Ovary (tissue), 7 donors: ENCODE measurements at regions not wholly inside any gene's neighbourhood (a gene's known extent, or its start where the extent isn't known, plus 50 kb on each side); places are given as distances from the start of the nearest gene placed in this dataset.

Experiments
- DNase-seq, 5 donors: peaks; one replicate each; pipeline ENCODE4 v3.0.0-alpha.2; 2019 to 2020
- H3K27ac ChIP-seq, 2 donors: fragments of 200-600 bp; one replicate each; pipeline versions ENCODE4 v1.5.1 to v1.8.0; 2019 to 2022
- H3K27me3 ChIP-seq: fragments of 200-600 bp; one replicate; pipeline ENCODE4 v1.8.0; 2022
- H3K36me3 ChIP-seq: fragments of 200-600 bp; sonication (generic); one replicate; pipeline ENCODE4 v1.5.1; 2019
- H3K4me1 ChIP-seq: one replicate; pipeline ENCODE4 v1.8.1; 2013; ENCODE audit warnings: mild to moderate bottlenecking, moderate library complexity; ENCODE audit not compliant: insufficient read depth
- H3K4me3 ChIP-seq: fragments of 200-600 bp; sonication (generic); one replicate; pipeline ENCODE4 v1.5.1; 2017
- H3K9me3 ChIP-seq, 2 donors: fragments of 200-600 bp in 1 of 2; sonication (generic) in 1 of 2; one replicate each; pipeline versions ENCODE4 v1.5.1 to v1.8.1; 2013 to 2019; ENCODE audit warnings: mild to moderate bottlenecking in 1 of 2, moderate library complexity in 1 of 2
- EP300 ChIP-seq: sonication (generic); formaldehyde crosslinking; IDR thresholded peaks from one replicate; pipeline ENCODE4 v1.6.1; 2017; ENCODE audit warnings: antibody characterized with exemption
- POLR2A ChIP-seq: fragments of 450-650 bp; IDR thresholded peaks from one replicate; pipeline ENCODE4 v1.6.1; 2017; ENCODE audit warnings: antibody characterized with exemption, mild to moderate bottlenecking, moderate library complexity
- WGBS, 3 donors: extraction: QIAGEN DNeasy Blood & Tissue Kit in 1 of 3; methylation state at CpG; one replicate each; pipeline versions ENCODE4 v1.1.5 to v1.1.7; 2013 to 2017; 5-methylcytosine and 5-hydroxymethylcytosine counted together
- intact Hi-C, 4 donors: fragments of 100-400 bp; cut with DNase I; formaldehyde crosslinking; loops; one replicate each; pipeline versions ENCODE4 v1.11.0 to v1.15.1; 2022 to 2023
- TF ChIP-seq, protein P1 (sequence below), 3 donors: fragments of 450-650 bp in 2 of 3; fragments of 200-600 bp in 1 of 3; IDR thresholded peaks; one replicate each; pipeline versions ENCODE4 v1.5.1 to v1.8.0; 2016 to 2022; ENCODE audit warnings: antibody characterized with exemption in 3 of 3, mild to moderate bottlenecking in 1 of 3
- donor health status: DM: no; HTN: no; CAD: no; lungs with moderate emphysema.
- donor health status: DM: no; HTN: no; CAD: no.
- donor health status: Bipolar disorder and iron deficiency.
- donor health status: DM: no; HTN: no; CAD: no.
- donor health status: DM: yes; HTN: yes; CAD: no.

DNA sequence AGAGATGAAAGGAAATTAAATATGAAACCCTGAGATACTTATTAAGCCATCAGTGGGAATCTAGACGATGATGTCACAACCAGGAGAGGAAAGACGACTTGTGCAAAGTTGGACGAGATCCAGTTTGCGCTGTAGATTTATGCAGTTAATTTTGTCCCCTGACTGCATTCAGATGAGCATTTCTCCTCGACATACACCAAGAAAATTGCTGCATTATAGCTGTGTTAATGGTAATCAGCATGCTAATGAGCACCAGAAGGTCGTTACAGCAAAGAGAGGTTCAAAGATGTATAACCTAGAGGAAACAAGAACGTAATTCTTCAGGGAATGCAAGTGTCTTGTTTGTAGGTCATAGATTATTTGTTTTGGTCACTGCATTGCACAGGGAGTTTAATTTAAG lies 371.7 kb downstream of the RBM26 start:
- Histone ChIP-seq H3K4me1 (no peaks in the 10 kb centered on the region), H3K4me3 (no peak overlapping the region), H3K36me3 (no peaks in the 10 kb centered on the region), H3K27me3 (no peaks in the 10 kb centered on the region), H3K27ac (no peak overlapping the region), H3K9me3 (no peaks in the 10 kb centered on the region)
- intact Hi-C loops: no loop called here
- TF ChIP-seq EP300 (no peak), POLR2A (no peak)
- TF ChIP-seq, protein P1, sequence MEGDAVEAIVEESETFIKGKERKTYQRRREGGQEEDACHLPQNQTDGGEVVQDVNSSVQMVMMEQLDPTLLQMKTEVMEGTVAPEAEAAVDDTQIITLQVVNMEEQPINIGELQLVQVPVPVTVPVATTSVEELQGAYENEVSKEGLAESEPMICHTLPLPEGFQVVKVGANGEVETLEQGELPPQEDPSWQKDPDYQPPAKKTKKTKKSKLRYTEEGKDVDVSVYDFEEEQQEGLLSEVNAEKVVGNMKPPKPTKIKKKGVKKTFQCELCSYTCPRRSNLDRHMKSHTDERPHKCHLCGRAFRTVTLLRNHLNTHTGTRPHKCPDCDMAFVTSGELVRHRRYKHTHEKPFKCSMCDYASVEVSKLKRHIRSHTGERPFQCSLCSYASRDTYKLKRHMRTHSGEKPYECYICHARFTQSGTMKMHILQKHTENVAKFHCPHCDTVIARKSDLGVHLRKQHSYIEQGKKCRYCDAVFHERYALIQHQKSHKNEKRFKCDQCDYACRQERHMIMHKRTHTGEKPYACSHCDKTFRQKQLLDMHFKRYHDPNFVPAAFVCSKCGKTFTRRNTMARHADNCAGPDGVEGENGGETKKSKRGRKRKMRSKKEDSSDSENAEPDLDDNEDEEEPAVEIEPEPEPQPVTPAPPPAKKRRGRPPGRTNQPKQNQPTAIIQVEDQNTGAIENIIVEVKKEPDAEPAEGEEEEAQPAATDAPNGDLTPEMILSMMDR (IDR thresholded peaks at IDR 0.05): no peak
- no peak for DNase-seq
- WGBS, 3 donors: 32 to 43% (median 36%) methylated on average over 7 of the region's 7 CpGs

DNA sequence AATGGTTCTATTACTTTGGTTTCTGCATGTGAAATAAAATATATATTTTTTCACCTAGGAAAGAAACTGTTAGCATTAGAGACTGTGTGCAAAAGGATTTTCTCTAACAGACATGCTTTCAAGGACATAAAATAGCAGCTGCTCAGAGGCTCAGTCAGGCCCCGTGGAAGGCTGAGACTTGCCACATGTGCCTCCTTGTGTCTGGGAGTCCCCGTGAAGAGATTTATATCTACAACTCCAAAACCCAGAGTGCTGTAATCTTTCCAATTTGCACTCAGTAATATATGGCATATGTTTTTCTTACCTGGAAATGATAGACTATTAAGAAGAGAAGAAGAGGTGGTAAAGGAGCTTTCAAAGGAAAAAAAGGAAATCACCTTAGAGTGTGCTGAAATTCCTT lies 371.6 kb upstream of the OBI1 start:
- no peaks in the 10 kb centered on the region for H3K36me3 ChIP-seq

DNA sequence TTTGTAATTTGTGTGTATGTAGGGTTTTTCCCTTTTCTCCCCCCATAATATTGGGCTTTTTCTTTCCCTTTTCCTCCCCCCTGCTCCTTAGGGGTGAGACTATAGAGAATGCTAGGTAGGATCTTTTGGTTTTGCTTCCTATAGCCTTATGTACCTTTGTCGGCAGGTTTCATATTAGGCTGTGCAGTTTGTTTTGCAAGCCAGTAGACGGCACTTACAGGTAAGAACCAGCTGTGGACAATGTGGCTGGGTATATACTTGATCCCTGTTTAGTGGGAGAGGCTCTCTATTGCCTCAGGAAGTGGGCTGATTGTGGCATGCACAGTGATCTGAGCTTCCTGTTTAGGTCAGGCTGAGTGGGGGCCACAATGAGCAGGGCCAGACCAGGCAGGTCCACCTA lies 359.2 kb upstream of the OBI1 start:
- Histone ChIP-seq H3K27me3 (no peaks in the 10 kb centered on the region), H3K4me3 (no peak overlapping the region), H3K36me3 (no peaks in the 10 kb centered on the region), H3K4me1 (no peaks in the 10 kb centered on the region), H3K27ac (no peak overlapping the region), H3K9me3 (no peaks in the 10 kb centered on the region)
- TF ChIP-seq, protein P1 (IDR thresholded peaks at IDR 0.05): no peak
- TF ChIP-seq EP300: no peak
- TF ChIP-seq POLR2A: no peak
- 0 to 52% (median 47%) methylated on average over 2 of the region's 2 CpGs for WGBS, 3 donors
- no peak for DNase-seq
- intact Hi-C loops: no loop called here

More for the DNA sequence above, 371.6 kb upstream of the OBI1 start:
- Histone ChIP-seq H3K9me3 (no peaks in the 10 kb centered on the region), H3K4me1 (no peaks in the 10 kb centered on the region), H3K27me3 (no peaks in the 10 kb centered on the region), H3K27ac (no peak overlapping the region), H3K4me3 (no peak overlapping the region)
- TF ChIP-seq POLR2A (no peak), EP300 (no peak)
- TF ChIP-seq, protein P1 (IDR thresholded peaks at IDR 0.05): no peak
- WGBS, 3 donors: 1 to 4% (median 2%) methylated on average over 2 of the region's 2 CpGs
- intact Hi-C loops: no loop called here
- no peak for DNase-seq

DNA sequence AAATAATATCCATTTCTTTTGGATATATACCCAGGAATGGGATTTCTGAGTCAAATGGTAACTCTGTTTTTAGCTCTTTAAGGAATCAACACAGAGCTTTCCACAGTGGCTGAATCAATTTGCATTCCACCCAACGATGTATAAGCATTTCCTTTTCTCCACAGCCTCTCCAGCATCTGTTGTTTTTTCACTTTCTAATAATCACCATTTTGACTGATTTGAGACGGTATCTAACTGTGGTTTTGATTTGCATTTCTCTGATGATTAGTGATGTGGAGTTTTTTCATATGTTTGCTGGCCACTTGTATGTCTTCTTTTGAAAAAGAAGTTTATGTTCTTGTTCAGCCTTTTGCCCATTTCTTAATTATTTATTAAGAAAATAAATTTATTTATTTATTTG lies 352.2 kb upstream of the OBI1 start:
- Histone ChIP-seq H3K36me3 (no peaks in the 10 kb centered on the region), H3K4me3 (no peak overlapping the region), H3K4me1 (no peaks in the 10 kb centered on the region), H3K27me3 (no peaks in the 10 kb centered on the region), H3K9me3 (no peaks in the 10 kb centered on the region), H3K27ac (no peak overlapping the region)
- intact Hi-C loops: no loop called here
- 61 to 74% (median 70%) methylated on average over 2 of the region's 2 CpGs for WGBS, 3 donors
- TF ChIP-seq, protein P1 (IDR thresholded peaks at IDR 0.05): no peak
- TF ChIP-seq EP300 (no peak), POLR2A (no peak)
- DNase-seq: no peak
